NB4 (cell line): ENCODE measurements at regions not wholly inside any gene's neighbourhood (a gene's known extent, or its start where the extent isn't known, plus 50 kb on each side); places are given as distances from the start of the nearest gene placed in this dataset.

ENCODE experiments used
- CTCF ChIP-seq: IDR thresholded peaks from one replicate; pipeline ENCODE4 v1.5.1; 2012; ENCODE audit warnings: low read depth, low read length
- POLR2A ChIP-seq: IDR thresholded peaks from 2 replicates; pipeline ENCODE4 v1.6.1; 2011; ENCODE audit warnings: mild to moderate bottlenecking; ENCODE audit not compliant: insufficient read length; ENCODE audit errors: extremely low read depth

GRCh38 chr18:73246763-73247162, 379.0 kb upstream of the NETO1 start:
- TF ChIP-seq POLR2A (no peak), CTCF (no peak)
